ENCODE measurements at regions not wholly inside any gene's neighbourhood (a gene's known extent, or its start where the extent isn't known, plus 50 kb on each side); places are given as distances from the start of the nearest gene placed in this dataset.

GRCh38 chr12:84594157-84594556, 318.4 kb downstream of the SLC6A15 start:
- TF ChIP-seq CTCF (conservative IDR thresholded peaks at IDR 0.05; ENCODE audit: low read depth, low read length) (no peak), RFX5 (IDR thresholded peaks at IDR 0.05; ENCODE audit: low read depth, low read length) (no peak), USF2 (IDR thresholded peaks at IDR 0.05; ENCODE audit: low read depth, low read length) (no peak), RAD21 (IDR thresholded peaks at IDR 0.05; ENCODE audit: low read length) (no peak), MAFK (IDR thresholded peaks at IDR 0.05; ENCODE audit: low read depth, low read length) (no peak), CEBPB (IDR thresholded peaks at IDR 0.05; ENCODE audit: low read depth, low read length) (no peak)

Measured in IMR-90 (cell line).